ENCODE measurements at regions not wholly inside any gene's neighbourhood (a gene's known extent, or its start where the extent isn't known, plus 50 kb on each side); places are given as distances from the start of the nearest gene placed in this dataset.
"Not testable (repeated sequence)": the region's sequence is repeated elsewhere in the genome, so short reads cannot be mapped to it uniquely, and the experiment has no call there.

DNA sequence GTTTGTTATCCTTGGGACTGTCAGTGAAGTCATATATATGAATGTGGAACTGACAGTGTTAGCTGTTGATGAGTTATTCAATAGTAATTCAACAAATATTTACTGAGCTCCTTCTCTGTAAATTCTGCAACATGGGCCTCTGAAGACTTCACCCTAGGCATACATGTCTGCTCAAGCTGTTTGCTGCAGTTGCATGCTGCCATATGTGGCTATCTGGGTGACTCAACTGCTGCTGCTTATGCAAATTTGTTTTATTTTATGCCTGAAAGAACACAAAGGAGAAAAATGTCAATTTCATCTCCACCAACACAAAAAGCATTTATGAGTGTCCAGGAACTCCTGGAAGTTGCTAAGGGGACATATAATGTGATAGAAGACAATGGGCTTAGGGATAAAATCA, 417.6 kb downstream of the AASDHPPT start:
- DNase-seq (ENCODE audit: low read depth), result no peak

DNA sequence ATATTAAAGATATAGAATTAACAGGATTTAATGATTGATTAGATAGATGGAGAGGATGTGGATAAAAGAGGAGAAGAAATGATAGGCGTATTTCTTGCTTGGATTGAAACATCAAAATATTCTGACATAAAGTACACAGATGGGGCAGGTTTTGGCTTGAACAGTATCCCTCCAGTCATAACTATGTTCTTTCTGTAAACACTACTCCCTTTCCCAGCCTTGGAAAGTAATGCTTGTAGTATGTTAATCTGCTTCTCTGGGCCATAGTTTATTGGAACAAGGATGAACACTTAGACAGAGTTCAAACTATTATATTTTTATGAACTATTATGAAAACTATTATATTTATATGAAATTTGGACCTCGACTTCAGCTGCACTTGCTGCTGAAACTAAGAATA, 419.2 kb downstream of the AASDHPPT start:
- DNase-seq (ENCODE audit: low read depth), result no peak

GRCh38 chr11:106497321-106497720, 419.9 kb downstream of the AASDHPPT start:
- DNase-seq (ENCODE audit: low read depth), result no peak

GRCh38 chr11:106497822-106498221, 420.4 kb downstream of the AASDHPPT start:
- DNase-seq (ENCODE audit: low read depth), result no peak

DNA sequence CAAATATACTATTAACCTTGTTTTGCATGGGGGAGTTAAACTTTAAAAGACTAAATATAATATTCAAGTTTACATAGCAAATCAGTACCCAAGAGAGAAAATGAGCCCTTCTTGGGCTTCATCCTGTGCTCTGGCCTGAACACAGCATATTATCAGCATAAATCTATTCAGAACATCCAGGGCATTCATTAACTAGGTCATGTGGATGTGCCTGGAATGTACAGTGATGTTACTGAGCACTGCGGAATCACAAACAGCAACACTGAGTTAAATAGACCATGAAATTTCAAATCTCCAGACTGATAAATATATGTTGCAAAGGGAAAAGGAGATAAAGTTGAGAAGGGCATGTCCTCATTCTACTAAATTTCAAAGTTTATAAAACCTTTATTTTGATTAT, 426.4 kb downstream of the AASDHPPT start:
- DNase-seq (ENCODE audit: low read depth), result no peak

- DNase-seq (ENCODE audit: low read depth), result no peak
These were observed 430.3 kb downstream of the AASDHPPT start for GRCh38 chr11:106507645-106508306.

- no peak for DNase-seq (ENCODE audit: low read depth)
These were observed 437.2 kb downstream of the AASDHPPT start for GRCh38 chr11:106514706-106515105.

GRCh38 chr11:106517426-106517825, 440.0 kb downstream of the AASDHPPT start:
- DNase-seq (ENCODE audit: low read depth), result no peak

- DNase-seq (ENCODE audit: low read depth), result no peak
These were observed 442.9 kb downstream of the AASDHPPT start for GRCh38 chr11:106520146-106520912.

- no peak for DNase-seq (ENCODE audit: low read depth)
These were observed 443.5 kb downstream of the AASDHPPT start for GRCh38 chr11:106520920-106521319.

- no peak for DNase-seq (ENCODE audit: low read depth)
These were observed 445.7 kb downstream of the AASDHPPT start for GRCh38 chr11:106523171-106523570.

DNA sequence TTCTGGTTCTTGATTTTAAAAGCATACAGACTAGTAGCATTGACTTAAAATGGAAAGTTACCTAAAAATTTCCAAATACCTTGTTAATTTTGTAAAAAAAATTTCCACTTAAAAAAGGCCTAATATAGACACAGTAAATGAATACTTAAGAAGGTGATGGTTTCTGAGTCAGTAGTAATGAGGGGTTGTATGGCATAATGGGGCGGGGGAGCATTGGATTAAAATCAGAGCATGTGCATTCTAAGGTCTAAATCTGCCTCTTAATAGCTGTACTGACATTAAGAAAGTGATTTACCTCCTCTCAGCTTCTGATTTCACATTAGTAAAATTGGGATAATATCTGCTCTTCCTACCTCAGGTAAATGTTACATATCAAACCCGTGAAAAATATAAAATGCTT, 446.5 kb downstream of the AASDHPPT start:
- no peak for DNase-seq (ENCODE audit: low read depth)

DNA sequence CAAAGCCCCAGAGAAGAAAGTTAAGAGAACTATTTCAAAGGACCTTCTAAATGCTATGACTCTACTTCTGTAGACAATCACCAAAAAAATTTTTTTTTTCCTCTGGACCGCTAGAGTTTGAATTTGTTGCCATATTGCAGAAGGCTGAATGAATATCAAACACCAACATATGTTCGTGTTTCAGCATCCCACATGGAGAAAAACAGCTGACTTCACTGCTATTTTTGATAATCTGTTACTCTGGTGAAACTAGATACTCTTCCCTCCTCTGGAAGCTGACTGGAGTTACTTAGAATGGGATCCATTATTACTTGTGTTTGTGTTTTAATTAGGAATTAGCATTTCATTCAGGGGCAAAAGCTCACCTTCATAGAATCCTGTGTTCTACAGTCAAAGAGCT, 447.0 kb downstream of the AASDHPPT start:
- no peak for DNase-seq (ENCODE audit: low read depth)

- not testable (repeated sequence) for DNase-seq (ENCODE audit: low read depth)
These were observed 454.2 kb downstream of the AASDHPPT start for GRCh38 chr11:106531648-106532047.

DNA sequence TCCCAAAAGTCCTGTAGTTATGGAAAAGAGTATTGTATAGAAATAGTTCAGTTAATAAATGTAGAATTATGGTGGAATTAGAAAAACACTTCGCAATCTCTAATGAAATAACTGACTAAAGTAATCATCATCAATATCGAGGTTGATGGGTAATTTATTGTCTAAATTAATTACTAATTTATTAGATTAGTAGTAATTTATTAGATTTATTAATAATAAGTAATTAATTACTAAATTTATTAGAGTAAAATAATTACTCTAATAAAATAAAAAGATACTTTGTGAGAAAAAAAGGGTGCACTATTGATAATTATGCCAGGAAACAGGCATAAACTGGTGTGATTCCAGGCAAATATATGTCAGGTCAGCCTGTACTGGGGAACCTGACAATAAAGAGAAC, 455.6 kb downstream of the AASDHPPT start:
- no peak for DNase-seq (ENCODE audit: low read depth)

- no peak for DNase-seq (ENCODE audit: low read depth)
These were observed 462.5 kb downstream of the AASDHPPT start for GRCh38 chr11:106540001-106540400.

- no peak for DNase-seq (ENCODE audit: low read depth)
These were observed 469.9 kb downstream of the GUCY1A2 start for GRCh38 chr11:106548406-106548805.

DNA sequence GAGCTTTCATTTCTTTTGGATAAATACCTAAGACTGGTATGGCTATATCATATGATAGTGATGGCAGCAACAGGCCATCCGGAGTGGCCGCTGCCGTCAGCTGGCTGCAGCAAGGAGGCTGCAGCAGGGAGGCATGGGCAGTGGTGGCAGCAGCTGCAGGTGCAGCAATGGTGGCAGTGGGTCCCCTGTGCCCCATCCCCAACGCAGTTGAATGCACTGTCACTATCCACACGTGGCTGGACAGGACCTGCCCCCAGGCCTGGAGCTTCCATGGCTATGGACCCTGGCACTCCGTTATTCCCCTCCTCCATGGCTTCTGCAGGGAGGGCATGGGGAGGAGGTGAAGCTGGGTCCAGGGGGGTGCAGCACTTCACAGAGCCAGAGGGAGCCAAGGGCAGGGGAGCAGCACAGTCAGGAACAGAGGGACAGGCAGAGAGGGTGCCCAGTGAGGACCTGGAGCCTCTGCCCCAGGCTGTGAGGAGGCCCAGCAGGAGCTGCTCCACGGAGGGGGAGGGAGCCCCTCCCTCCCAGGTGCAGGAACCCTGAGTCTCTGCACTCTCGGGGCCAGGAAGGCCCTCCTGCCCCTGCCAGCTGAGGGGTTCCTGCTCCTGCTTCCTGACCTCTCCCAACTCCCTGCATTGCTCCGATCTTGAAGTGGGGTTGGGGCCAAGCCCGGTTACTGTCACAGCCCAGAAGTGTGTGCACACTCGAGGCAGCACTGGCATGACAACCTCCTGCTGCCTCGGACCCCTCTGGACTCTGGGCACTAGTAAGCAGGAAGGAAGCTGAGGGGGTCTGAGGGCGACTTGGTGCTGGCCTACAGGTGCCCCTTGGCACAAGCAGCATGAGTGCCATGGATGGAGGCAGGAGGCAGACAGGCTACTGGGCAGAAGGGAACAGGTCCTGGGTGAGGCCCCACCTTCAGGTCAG, 466.3 kb downstream of the GUCY1A2 start:
- DNase-seq (ENCODE audit: low read depth), result no peak

DNA sequence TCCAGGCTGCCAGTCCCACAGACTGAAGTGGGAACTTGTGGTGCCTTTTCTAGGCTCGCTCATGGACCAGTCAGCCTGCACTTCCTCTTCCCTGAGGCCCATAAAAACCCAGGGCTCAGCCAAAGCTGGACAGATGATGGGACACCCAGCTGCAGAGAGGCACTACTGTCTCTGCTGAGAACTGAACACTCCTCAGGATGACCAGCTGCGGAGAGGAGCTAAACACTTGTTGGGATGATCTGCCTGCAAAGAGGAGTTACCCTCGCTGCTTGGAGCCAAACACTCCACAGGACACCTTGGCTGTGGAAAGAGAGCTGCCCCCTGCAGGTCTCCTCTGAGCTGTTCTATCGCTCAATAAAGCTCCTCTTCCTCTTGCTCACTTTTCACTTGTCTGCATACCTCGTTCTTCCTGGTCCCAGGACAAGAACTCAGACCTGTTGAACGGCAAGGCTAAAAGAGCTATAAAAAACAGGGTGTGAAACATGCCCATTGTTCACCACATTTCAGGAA, 465.5 kb downstream of the GUCY1A2 start:
- no peak for DNase-seq (ENCODE audit: low read depth)

DNA sequence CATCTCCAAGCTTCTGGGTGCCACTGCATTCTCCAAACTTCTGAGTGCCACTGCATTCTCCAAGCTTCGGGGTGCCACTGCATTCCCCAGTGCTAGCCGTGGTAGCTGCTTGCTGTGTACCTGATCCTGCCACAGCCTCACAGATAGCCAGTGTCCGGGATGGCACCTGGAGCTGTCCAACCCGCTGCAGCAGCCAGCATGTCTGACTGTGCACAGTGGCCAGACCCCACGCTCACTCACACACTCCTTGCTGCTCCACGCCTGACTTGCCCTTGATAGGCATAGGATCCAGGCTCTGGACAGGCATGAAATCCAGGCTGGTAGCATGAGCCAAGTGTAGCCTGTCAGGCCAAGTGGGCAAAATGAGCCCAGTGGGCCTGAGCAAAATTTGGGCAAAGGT, 465.0 kb downstream of the GUCY1A2 start:
- no peak for DNase-seq (ENCODE audit: low read depth)

DNA sequence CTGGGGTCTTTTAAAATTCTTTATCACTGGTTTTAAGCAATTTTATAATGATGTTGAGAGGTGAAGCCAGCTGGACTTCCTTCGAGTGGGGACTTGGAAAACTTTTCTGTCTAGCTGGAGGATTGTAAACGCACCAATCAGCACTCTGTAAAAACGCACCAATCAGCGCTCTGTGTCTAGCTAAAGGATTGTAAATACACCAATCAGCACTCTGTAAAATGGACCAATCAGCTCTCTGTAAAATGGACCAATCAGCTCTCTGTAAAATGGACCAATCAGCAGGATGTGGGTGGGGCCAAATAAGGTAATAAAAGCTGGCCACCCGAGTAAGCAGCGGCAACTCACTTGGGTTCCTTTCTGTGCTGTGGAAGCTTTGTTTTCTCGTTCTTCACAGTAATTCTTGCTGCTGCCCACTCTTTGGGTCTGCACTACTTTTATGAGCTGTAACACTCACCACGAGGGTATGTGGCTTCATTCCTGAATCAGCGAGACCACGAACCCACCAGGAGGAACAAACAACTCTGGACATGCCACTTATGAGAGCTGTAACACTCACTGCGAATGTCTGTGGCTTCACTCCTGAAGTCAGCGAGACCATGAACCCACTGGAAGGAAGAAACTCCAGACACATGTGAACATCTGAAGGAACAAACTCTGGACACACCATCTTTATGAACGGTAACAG, 462.6 kb downstream of the GUCY1A2 start:
- DNase-seq (ENCODE audit: low read depth), result not testable (repeated sequence)

DNA sequence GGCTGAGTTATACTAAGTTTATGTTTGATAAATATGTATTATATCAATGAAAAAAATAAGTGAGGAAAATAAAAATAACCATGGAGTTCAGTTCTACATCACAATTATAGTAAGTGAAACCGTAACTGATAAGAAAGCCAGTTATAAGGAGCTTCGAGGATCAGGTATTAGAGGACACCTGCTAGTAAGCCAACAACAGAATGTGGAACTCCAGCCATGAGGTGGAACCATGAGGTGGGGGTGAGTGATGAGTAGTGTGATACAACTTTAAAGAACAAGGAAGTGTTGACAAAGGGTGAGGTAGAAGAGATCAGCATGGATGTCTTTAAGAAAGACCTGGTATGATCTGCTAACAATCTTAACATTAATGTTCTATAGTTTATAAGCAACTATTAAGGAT, 452.9 kb downstream of the GUCY1A2 start:
- no peak for DNase-seq (ENCODE audit: low read depth)

All from GM04503 (cell line).